ENCODE measurements at regions not wholly inside any gene's neighbourhood (a gene's known extent, or its start where the extent isn't known, plus 50 kb on each side); places are given as distances from the start of the nearest gene placed in this dataset.

GRCh38 chr21:20110368-20110767 lies 887.8 kb upstream of the NCAM2 start:
- H3K27ac Mint-ChIP-seq (ENCODE audit: unreplicated experiment), result no peak overlapping the region
- Histone ChIP-seq H3K79me2 (ENCODE audit: insufficient read depth, low read length) (no peaks in the 10 kb centered on the region), H3K4me3 (ENCODE audit: insufficient read depth, low read depth, low read length) (no peak overlapping the region), H4K20me1 (ENCODE audit: insufficient read depth, low read length) (no peaks in the 10 kb centered on the region), H3K36me3 (ENCODE audit: insufficient read depth, low read length) (no peaks in the 10 kb centered on the region), H3K4me1 (ENCODE audit: insufficient read depth, low read length) (no peaks in the 10 kb centered on the region), H2AFZ (ENCODE audit: low read depth, low read length) (no peak overlapping the region), H3K27me3 (ENCODE audit: insufficient read depth, low read length) (no peaks in the 10 kb centered on the region), H3K9me3 (ENCODE audit: insufficient read depth, low read depth, low read length) (no peaks in the 10 kb centered on the region), H3K4me2 (ENCODE audit: low read length) (no peak overlapping the region), H3K27ac (ENCODE audit: low read depth, low read length) (no peak overlapping the region), H3K9ac (ENCODE audit: low read length) (no peak overlapping the region)
- H3K4me1 Mint-ChIP-seq (ENCODE audit: low read depth, unreplicated experiment), result no peaks in the 10 kb centered on the region
- FAIRE-seq (no peak), DNase-seq (ENCODE audit: low read depth) (no peak)
- TF ChIP-seq EZH2 (IDR thresholded peaks at IDR 0.05; ENCODE audit: insufficient read depth, low read length), result no peak
- TF ChIP-seq, protein P1, sequence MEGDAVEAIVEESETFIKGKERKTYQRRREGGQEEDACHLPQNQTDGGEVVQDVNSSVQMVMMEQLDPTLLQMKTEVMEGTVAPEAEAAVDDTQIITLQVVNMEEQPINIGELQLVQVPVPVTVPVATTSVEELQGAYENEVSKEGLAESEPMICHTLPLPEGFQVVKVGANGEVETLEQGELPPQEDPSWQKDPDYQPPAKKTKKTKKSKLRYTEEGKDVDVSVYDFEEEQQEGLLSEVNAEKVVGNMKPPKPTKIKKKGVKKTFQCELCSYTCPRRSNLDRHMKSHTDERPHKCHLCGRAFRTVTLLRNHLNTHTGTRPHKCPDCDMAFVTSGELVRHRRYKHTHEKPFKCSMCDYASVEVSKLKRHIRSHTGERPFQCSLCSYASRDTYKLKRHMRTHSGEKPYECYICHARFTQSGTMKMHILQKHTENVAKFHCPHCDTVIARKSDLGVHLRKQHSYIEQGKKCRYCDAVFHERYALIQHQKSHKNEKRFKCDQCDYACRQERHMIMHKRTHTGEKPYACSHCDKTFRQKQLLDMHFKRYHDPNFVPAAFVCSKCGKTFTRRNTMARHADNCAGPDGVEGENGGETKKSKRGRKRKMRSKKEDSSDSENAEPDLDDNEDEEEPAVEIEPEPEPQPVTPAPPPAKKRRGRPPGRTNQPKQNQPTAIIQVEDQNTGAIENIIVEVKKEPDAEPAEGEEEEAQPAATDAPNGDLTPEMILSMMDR (IDR thresholded peaks at IDR 0.05; ENCODE audit: insufficient read depth, low read depth, low read length), result no peak
- no peaks in the 10 kb centered on the region for H3K36me3 Mint-ChIP-seq (ENCODE audit: low read depth, unreplicated experiment)
- H3K4me3 Mint-ChIP-seq (ENCODE audit: unreplicated experiment), result no peak overlapping the region
- H3K9me3 Mint-ChIP-seq (ENCODE audit: unreplicated experiment), result no peaks in the 10 kb centered on the region
- no peaks in the 10 kb centered on the region for H3K27me3 Mint-ChIP-seq (ENCODE audit: low read depth, unreplicated experiment)

DNA sequence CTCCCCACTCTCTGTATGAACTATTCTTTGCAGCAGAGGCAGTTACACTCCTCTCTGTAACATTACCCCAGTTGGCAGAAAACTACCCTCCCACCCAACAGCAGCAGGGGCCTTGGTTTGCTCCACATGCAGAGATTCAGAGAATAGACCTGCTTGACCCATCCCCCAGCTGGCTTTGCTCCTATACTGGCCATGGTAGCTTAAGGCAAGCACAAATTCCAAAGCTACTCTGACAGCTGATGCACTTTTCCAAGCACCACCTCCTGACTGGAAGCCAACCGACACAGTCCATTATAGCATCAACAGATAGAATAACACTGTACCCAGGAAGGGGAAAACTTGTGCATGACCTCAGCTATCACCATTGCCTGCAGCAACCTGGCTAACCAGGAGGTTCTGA lies 846.5 kb upstream of the NCAM2 start:
- Histone ChIP-seq H4K20me1 (ENCODE audit: insufficient read depth, low read length) (no peaks in the 10 kb centered on the region), H3K79me2 (ENCODE audit: insufficient read depth, low read length) (no peaks in the 10 kb centered on the region), H3K9me3 (ENCODE audit: insufficient read depth, low read depth, low read length) (peaks cover 4% of the 10 kb centered on the region), H3K4me1 (ENCODE audit: insufficient read depth, low read length) (no peaks in the 10 kb centered on the region), H3K9ac (ENCODE audit: low read length) (no peak overlapping the region), H3K27me3 (ENCODE audit: insufficient read depth, low read length) (no peaks in the 10 kb centered on the region), H3K4me3 (ENCODE audit: insufficient read depth, low read depth, low read length) (no peak overlapping the region), H3K27ac (ENCODE audit: low read depth, low read length) (no peak overlapping the region), H2AFZ (ENCODE audit: low read depth, low read length) (no peak overlapping the region), H3K4me2 (ENCODE audit: low read length) (no peak overlapping the region), H3K36me3 (ENCODE audit: insufficient read depth, low read length) (no peaks in the 10 kb centered on the region)
- Mint-ChIP-seq H3K27ac (ENCODE audit: unreplicated experiment) (no peak overlapping the region), H3K4me1 (ENCODE audit: low read depth, unreplicated experiment) (no peaks in the 10 kb centered on the region), H3K9me3 (ENCODE audit: unreplicated experiment) (peaks cover 10% of the 10 kb centered on the region), H3K27me3 (ENCODE audit: low read depth, unreplicated experiment) (no peaks in the 10 kb centered on the region), H3K4me3 (ENCODE audit: unreplicated experiment) (no peak overlapping the region), H3K36me3 (ENCODE audit: low read depth, unreplicated experiment) (no peaks in the 10 kb centered on the region)
- DNase-seq (ENCODE audit: low read depth) (no peak), FAIRE-seq (no peak)
- TF ChIP-seq, protein P1 (IDR thresholded peaks at IDR 0.05; ENCODE audit: insufficient read depth, low read depth, low read length), result no peak
- no peak for TF ChIP-seq EZH2 (IDR thresholded peaks at IDR 0.05; ENCODE audit: insufficient read depth, low read length)

DNA sequence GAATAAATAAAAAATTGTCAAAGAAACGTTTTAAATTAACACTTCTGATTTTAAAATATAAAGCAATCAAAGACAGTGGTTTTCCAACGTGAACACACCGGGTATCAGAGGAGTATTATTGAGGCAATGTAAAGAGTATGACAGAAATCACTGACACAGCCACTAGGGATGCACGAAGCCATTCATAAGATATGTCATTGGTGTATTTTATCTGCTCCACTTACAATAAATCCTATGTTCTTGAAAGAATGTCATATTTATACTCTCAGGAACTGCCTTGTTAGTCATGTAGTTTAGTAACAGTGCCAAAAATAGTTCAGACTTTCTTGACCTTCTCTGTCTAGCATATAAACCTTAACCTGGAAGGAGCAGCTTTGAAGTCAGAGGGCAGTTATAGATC lies 835.0 kb upstream of the NCAM2 start:
- no peak for TF ChIP-seq EZH2 (IDR thresholded peaks at IDR 0.05; ENCODE audit: insufficient read depth, low read length)
- TF ChIP-seq, protein P1 (IDR thresholded peaks at IDR 0.05; ENCODE audit: insufficient read depth, low read depth, low read length), result no peak
- Mint-ChIP-seq H3K4me1 (ENCODE audit: low read depth, unreplicated experiment) (peaks cover 5% of the 10 kb centered on the region), H3K27ac (ENCODE audit: unreplicated experiment) (no peak overlapping the region), H3K4me3 (ENCODE audit: unreplicated experiment) (no peak overlapping the region), H3K36me3 (ENCODE audit: low read depth, unreplicated experiment) (no peaks in the 10 kb centered on the region), H3K9me3 (ENCODE audit: unreplicated experiment) (peaks cover 3% of the 10 kb centered on the region), H3K27me3 (ENCODE audit: low read depth, unreplicated experiment) (no peaks in the 10 kb centered on the region)
- Histone ChIP-seq H3K4me3 (ENCODE audit: insufficient read depth, low read depth, low read length) (no peak overlapping the region), H3K27ac (ENCODE audit: low read depth, low read length) (no peak overlapping the region), H3K4me1 (ENCODE audit: insufficient read depth, low read length) (no peaks in the 10 kb centered on the region), H3K4me2 (ENCODE audit: low read length) (no peak overlapping the region), H3K36me3 (ENCODE audit: insufficient read depth, low read length) (no peaks in the 10 kb centered on the region), H4K20me1 (ENCODE audit: insufficient read depth, low read length) (no peaks in the 10 kb centered on the region), H3K27me3 (ENCODE audit: insufficient read depth, low read length) (no peaks in the 10 kb centered on the region), H2AFZ (ENCODE audit: low read depth, low read length) (no peak overlapping the region), H3K9me3 (ENCODE audit: insufficient read depth, low read depth, low read length) (peaks cover 2% of the 10 kb centered on the region), H3K9ac (ENCODE audit: low read length) (no peak overlapping the region), H3K79me2 (ENCODE audit: insufficient read depth, low read length) (no peaks in the 10 kb centered on the region)
- FAIRE-seq (no peak), DNase-seq (ENCODE audit: low read depth) (no peak)

Measured in astrocyte (in vitro differentiated cells and primary cell).